ENCODE measurements at regions not wholly inside any gene's neighbourhood (a gene's known extent, or its start where the extent isn't known, plus 50 kb on each side); places are given as distances from the start of the nearest gene placed in this dataset.

- Mint-ChIP-seq H3K27ac (no peak overlapping the region), H3K4me3 (no peak overlapping the region), H3K9me3 (no peaks in the 10 kb centered on the region), H3K36me3 (ENCODE audit: low read depth) (no peaks in the 10 kb centered on the region), H3K4me1 (no peaks in the 10 kb centered on the region), H3K27me3 (ENCODE audit: low read depth, poor library complexity) (no peaks in the 10 kb centered on the region)
- TF ChIP-seq CTCF (IDR thresholded peaks at IDR 0.05): no peak
- DNase-seq: no peak
Measured at GRCh38 chr5:101976933-101977332, 319.2 kb downstream of the SLCO4C1 start.

GRCh38 chr5:101969742-101970141 lies 326.3 kb downstream of the SLCO4C1 start:
- Mint-ChIP-seq H3K27ac (no peak overlapping the region), H3K27me3 (ENCODE audit: low read depth, poor library complexity) (no peaks in the 10 kb centered on the region), H3K9me3 (no peaks in the 10 kb centered on the region), H3K4me1 (no peaks in the 10 kb centered on the region), H3K36me3 (ENCODE audit: low read depth) (no peaks in the 10 kb centered on the region), H3K4me3 (no peak overlapping the region)
- DNase-seq: no peak
- no peak for TF ChIP-seq CTCF (IDR thresholded peaks at IDR 0.05)

- Mint-ChIP-seq H3K36me3 (ENCODE audit: low read depth) (no peaks in the 10 kb centered on the region), H3K4me1 (no peaks in the 10 kb centered on the region), H3K9me3 (peaks cover under 1% of the 10 kb centered on the region), H3K27me3 (ENCODE audit: low read depth, poor library complexity) (no peaks in the 10 kb centered on the region), H3K4me3 (no peak overlapping the region), H3K27ac (no peak overlapping the region)
- DNase-seq: no peak
- TF ChIP-seq CTCF (IDR thresholded peaks at IDR 0.05): no peak
Measured at GRCh38 chr5:101966476-101966875, 329.6 kb downstream of the SLCO4C1 start.

GRCh38 chr5:101955891-101956290 lies 340.2 kb downstream of the SLCO4C1 start:
- Mint-ChIP-seq H3K9me3 (no peaks in the 10 kb centered on the region), H3K4me3 (no peak overlapping the region), H3K4me1 (peaks cover 5% of the 10 kb centered on the region), H3K36me3 (ENCODE audit: low read depth) (no peaks in the 10 kb centered on the region), H3K27ac (no peak overlapping the region), H3K27me3 (ENCODE audit: low read depth, poor library complexity) (no peaks in the 10 kb centered on the region)
- DNase-seq: no peak
- no peak for TF ChIP-seq CTCF (IDR thresholded peaks at IDR 0.05)

GRCh38 chr5:101950019-101950418 lies 346.1 kb downstream of the SLCO4C1 start:
- H3K4me3 Mint-ChIP-seq: no peak overlapping the region
- H3K9me3 Mint-ChIP-seq: no peaks in the 10 kb centered on the region

More at GRCh38 chr5:101950019-101950418, 346.1 kb downstream of the SLCO4C1 start:
- Mint-ChIP-seq H3K27ac (peak overlapping the region; percentile 52), H3K27me3 (ENCODE audit: low read depth, poor library complexity) (no peaks in the 10 kb centered on the region), H3K4me1 (peaks cover 13% of the 10 kb centered on the region), H3K36me3 (ENCODE audit: low read depth) (no peaks in the 10 kb centered on the region)
- TF ChIP-seq CTCF (IDR thresholded peaks at IDR 0.05): no peak
- DNase-seq: no peak

Data from nephron progenitor cell (in vitro differentiated cells).